ENCODE measurements at regions not wholly inside any gene's neighbourhood (a gene's known extent, or its start where the extent isn't known, plus 50 kb on each side); places are given as distances from the start of the nearest gene placed in this dataset.

- H3K4me3 ChIP-seq (replicated peaks in 1 of 3; ENCODE audit: insufficient read depth in 1 of 3, low read depth in 1 of 3, low read length in 3 of 3): no peak overlapping the region
- FAIRE-seq (no peak), DNase-seq (ENCODE audit: low read depth, low spot score) (no peak)
- no peaks in the 10 kb centered on the region for H3K79me2 ChIP-seq (ENCODE audit: control insufficient read depth, insufficient read depth, low read length)
- no peak overlapping the region for H3K4me2 ChIP-seq (ENCODE audit: insufficient read depth, low read length)
- H3K9me3 ChIP-seq (replicated peaks; ENCODE audit: control insufficient read depth, insufficient read depth, low read length): no peaks in the 10 kb centered on the region
- intact Hi-C loops (cut with micrococcal nuclease) (no loop called here), dilution Hi-C loops (cut with MboI; ENCODE audit: extremely low pct_ligation_motif_present, low sequenced_read_pairs) (no loop called here)
- H2AFZ ChIP-seq (ENCODE audit: low read depth, low read length): no peak overlapping the region
- H3K27me3 ChIP-seq (ENCODE audit: control insufficient read depth in 2 of 2, insufficient read depth in 2 of 2, low read length in 2 of 2): peaks cover 6 to 27% of the 10 kb centered on the region in 2 experiments
- BruUV-seq (replicated peaks): no TSS peak
- no peaks in the 10 kb centered on the region for H4K20me1 ChIP-seq (replicated peaks; ENCODE audit: control insufficient read depth, extremely low read depth, insufficient read depth, low read length)
- ChIA-PET POLR2A (no interaction called here), CTCF (no interaction called here)
- H3K9ac ChIP-seq (replicated peaks; ENCODE audit: extremely low read depth, insufficient read depth, low read length): no peak overlapping the region
- H3K27ac ChIP-seq (ENCODE audit: insufficient read depth, low read depth, low read length): no peak overlapping the region
- no peaks in the 10 kb centered on the region for H3K36me3 ChIP-seq (ENCODE audit: control insufficient read depth in 2 of 2, extremely low read depth in 1 of 2, insufficient read depth in 2 of 2, low read length in 2 of 2)
- no peaks in the 10 kb centered on the region for H3K4me1 ChIP-seq (ENCODE audit: control insufficient read depth, extremely low read depth, insufficient read depth, low read length)
- H3K9me1 ChIP-seq (replicated peaks; ENCODE audit: control insufficient read depth, extremely low read depth, insufficient read depth, low read length): no peaks in the 10 kb centered on the region
- no peak for TF ChIP-seq MAX (IDR thresholded peaks at IDR 0.05; ENCODE audit: insufficient read depth, insufficient read length)
- no peak for TF ChIP-seq JUN (IDR thresholded peaks at IDR 0.05; ENCODE audit: borderline replicate concordance, insufficient read depth, insufficient read length, low read depth)
- no peak for TF ChIP-seq POLR2AphosphoS5 (IDR thresholded peaks at IDR 0.05; ENCODE audit: insufficient read depth, low read depth, low read length)
- no peak for TF ChIP-seq FOS (IDR thresholded peaks at IDR 0.05; ENCODE audit: borderline replicate concordance, insufficient read depth, low read length)
- no peak for TF ChIP-seq GATA2 (IDR thresholded peaks at IDR 0.05; ENCODE audit: insufficient read depth, insufficient read length, low read depth, low read length)
- no peak for TF ChIP-seq MYC (IDR thresholded peaks at IDR 0.05; ENCODE audit: low read depth, low read length)
- no peak for TF ChIP-seq CTCF (IDR thresholded peaks at IDR 0.05; ENCODE audit: extremely low read depth in 1 of 2, insufficient read depth in 1 of 2, low read depth in 1 of 2, low read length in 2 of 2)
These were observed 236.6 kb upstream of the FBXL7 start for GRCh38 chr5:15263406-15263805.

Data from endothelial cell of umbilical vein (primary cell).